H1 (cell line): ENCODE measurements at regions not wholly inside any gene's neighbourhood (a gene's known extent, or its start where the extent isn't known, plus 50 kb on each side); places are given as distances from the start of the nearest gene placed in this dataset.

Experiments used
- ASH2L ChIP-seq: fragments of 200-600, 300-600 bp; sonication (generic); IDR thresholded peaks from one replicate; pipeline ENCODE4 v1.7.1; 2017; ENCODE audit warnings: low read length
- JUN ChIP-seq: IDR thresholded peaks from 2 replicates; pipeline ENCODE4 v1.6.1; 2011; ENCODE audit warnings: low read depth, mild to moderate bottlenecking, improper control_type of control experiment, low read length
- POLR2A ChIP-seq, 2 experiments: IDR thresholded peaks; 1 replicate in 1 of 2; 2 replicates in 1 of 2; pipeline ENCODE4 v1.6.1; 2011; ENCODE audit warnings: low read depth in 2 of 2, low read length in 2 of 2, mild to moderate bottlenecking in 2 of 2; ENCODE audit errors: control extremely low read depth in 1 of 2
- TF ChIP-seq, protein P1 (sequence below), 3 experiments: IDR thresholded peaks; 1 replicate in 2 of 3; 2 replicates in 1 of 3; pipeline versions ENCODE4 v1.5.1 to v1.6.1; 2011; ENCODE audit warnings: low read length in 3 of 3, mild to moderate bottlenecking in 3 of 3, inconsistent platforms in 2 of 3, low read depth in 1 of 3, moderate library complexity in 1 of 3; ENCODE audit not compliant: insufficient read depth in 1 of 3; ENCODE audit errors: control extremely low read depth in 1 of 3
- TF ChIP-seq, protein P2 (sequence below): IDR thresholded peaks from 2 replicates; pipeline ENCODE4 v1.6.1; 2011; ENCODE audit warnings: low read depth, mild to moderate bottlenecking, low read length; ENCODE audit not compliant: insufficient read depth

DNA sequence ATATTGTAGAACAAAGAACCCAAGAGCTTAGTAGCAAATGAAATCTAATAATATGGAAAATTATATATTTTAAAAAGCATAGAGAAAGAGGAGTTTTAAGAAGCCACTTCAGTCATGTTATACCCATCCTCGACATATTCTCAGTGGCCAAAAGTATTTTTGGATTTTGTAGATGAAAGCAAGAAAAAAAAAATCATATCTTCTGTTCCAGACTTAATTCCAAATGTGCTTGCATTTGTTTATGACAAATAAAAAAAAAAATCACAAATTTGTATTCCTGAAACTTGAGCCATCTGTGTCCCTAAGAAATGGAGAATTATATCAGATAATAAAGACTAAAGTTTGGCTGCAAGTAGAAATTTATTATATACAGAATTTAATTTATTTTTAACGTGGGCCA lies 1482.4 kb upstream of the PABPC4L start:
- TF ChIP-seq, protein P1, sequence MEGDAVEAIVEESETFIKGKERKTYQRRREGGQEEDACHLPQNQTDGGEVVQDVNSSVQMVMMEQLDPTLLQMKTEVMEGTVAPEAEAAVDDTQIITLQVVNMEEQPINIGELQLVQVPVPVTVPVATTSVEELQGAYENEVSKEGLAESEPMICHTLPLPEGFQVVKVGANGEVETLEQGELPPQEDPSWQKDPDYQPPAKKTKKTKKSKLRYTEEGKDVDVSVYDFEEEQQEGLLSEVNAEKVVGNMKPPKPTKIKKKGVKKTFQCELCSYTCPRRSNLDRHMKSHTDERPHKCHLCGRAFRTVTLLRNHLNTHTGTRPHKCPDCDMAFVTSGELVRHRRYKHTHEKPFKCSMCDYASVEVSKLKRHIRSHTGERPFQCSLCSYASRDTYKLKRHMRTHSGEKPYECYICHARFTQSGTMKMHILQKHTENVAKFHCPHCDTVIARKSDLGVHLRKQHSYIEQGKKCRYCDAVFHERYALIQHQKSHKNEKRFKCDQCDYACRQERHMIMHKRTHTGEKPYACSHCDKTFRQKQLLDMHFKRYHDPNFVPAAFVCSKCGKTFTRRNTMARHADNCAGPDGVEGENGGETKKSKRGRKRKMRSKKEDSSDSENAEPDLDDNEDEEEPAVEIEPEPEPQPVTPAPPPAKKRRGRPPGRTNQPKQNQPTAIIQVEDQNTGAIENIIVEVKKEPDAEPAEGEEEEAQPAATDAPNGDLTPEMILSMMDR (IDR thresholded peaks at IDR 0.05; ENCODE audit: control extremely low read depth in 1 of 3, insufficient read depth in 1 of 3, low read depth in 1 of 3, low read length in 3 of 3) = no peak
- TF ChIP-seq POLR2A (IDR thresholded peaks at IDR 0.05; ENCODE audit: control extremely low read depth in 1 of 2, low read depth in 2 of 2, low read length in 2 of 2) = no peak
- no peak for TF ChIP-seq JUN
- no peak for TF ChIP-seq ASH2L
- TF ChIP-seq, protein P2, sequence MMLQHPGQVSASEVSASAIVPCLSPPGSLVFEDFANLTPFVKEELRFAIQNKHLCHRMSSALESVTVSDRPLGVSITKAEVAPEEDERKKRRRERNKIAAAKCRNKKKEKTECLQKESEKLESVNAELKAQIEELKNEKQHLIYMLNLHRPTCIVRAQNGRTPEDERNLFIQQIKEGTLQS = no peak
